ENCODE measurements at regions not wholly inside any gene's neighbourhood (a gene's known extent, or its start where the extent isn't known, plus 50 kb on each side); places are given as distances from the start of the nearest gene placed in this dataset.
"Not testable (repeated sequence)": the region's sequence is repeated elsewhere in the genome, so short reads cannot be mapped to it uniquely, and the experiment has no call there.

- Histone ChIP-seq H3K4me1 (ENCODE audit: control insufficient read depth, insufficient read depth, low read length, poor library complexity, severe bottlenecking) (no peaks in the 10 kb centered on the region), H3K27me3 (replicated peaks; ENCODE audit: control insufficient read depth, insufficient read depth, low read length, poor library complexity, severe bottlenecking) (no peaks in the 10 kb centered on the region), H3K27ac (ENCODE audit: insufficient read depth, low read length, poor library complexity, severe bottlenecking) (no peak overlapping the region), H3K9me3 (ENCODE audit: control insufficient read depth, low read length) (no peaks in the 10 kb centered on the region), H3K36me3 (ENCODE audit: control insufficient read depth, insufficient read depth, low read length) (no peaks in the 10 kb centered on the region), H3K4me3 (ENCODE audit: insufficient read depth, low read depth, low read length, poor library complexity, severe bottlenecking) (no peak overlapping the region)
- no peak for DNase-seq
These were observed 114.1 kb downstream of the FAR1 start for GRCh38 chr11:13782390-13783075.

DNA sequence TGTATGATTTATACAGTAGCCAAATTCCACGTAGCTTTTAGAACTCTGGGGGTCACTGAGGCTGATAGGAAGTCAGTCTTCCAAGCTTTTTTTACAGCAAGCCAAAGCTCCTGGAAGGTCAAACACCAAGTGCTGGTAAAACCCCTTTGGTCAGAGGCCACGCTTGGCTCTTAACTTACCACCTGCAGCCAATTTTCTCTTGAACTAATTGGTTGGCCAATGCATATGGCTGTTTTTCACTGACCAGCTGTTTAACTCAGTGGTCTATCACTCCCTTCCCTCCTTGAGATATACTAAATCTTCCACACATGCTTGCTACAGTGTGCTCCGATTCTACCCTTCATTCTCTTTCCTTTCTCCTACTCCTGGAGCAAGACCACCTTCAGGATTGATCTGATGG lies 116.0 kb downstream of the FAR1 start:
- Histone ChIP-seq H3K36me3 (ENCODE audit: control insufficient read depth, insufficient read depth, low read length) (no peaks in the 10 kb centered on the region), H3K9me3 (ENCODE audit: control insufficient read depth, low read length) (no peaks in the 10 kb centered on the region), H3K4me3 (ENCODE audit: insufficient read depth, low read depth, low read length, poor library complexity, severe bottlenecking) (no peak overlapping the region), H3K4me1 (ENCODE audit: control insufficient read depth, insufficient read depth, low read length, poor library complexity, severe bottlenecking) (no peaks in the 10 kb centered on the region), H3K27me3 (replicated peaks; ENCODE audit: control insufficient read depth, insufficient read depth, low read length, poor library complexity, severe bottlenecking) (no peaks in the 10 kb centered on the region), H3K27ac (ENCODE audit: insufficient read depth, low read length, poor library complexity, severe bottlenecking) (no peak overlapping the region)
- DNase-seq, result no peak

- no peak overlapping the region for H3K4me3 ChIP-seq (ENCODE audit: insufficient read depth, low read depth, low read length, poor library complexity, severe bottlenecking)
- H3K9me3 ChIP-seq (ENCODE audit: control insufficient read depth, low read length), result no peaks in the 10 kb centered on the region
- H3K27ac ChIP-seq (ENCODE audit: insufficient read depth, low read length, poor library complexity, severe bottlenecking), result no peak overlapping the region
- H3K27me3 ChIP-seq (replicated peaks; ENCODE audit: control insufficient read depth, insufficient read depth, low read length, poor library complexity, severe bottlenecking), result no peaks in the 10 kb centered on the region
- no peaks in the 10 kb centered on the region for H3K4me1 ChIP-seq (ENCODE audit: control insufficient read depth, insufficient read depth, low read length, poor library complexity, severe bottlenecking)
- DNase-seq, result no peak
- H3K36me3 ChIP-seq (ENCODE audit: control insufficient read depth, insufficient read depth, low read length), result no peaks in the 10 kb centered on the region
These were observed 116.4 kb downstream of the FAR1 start for GRCh38 chr11:13784855-13785254.

DNA sequence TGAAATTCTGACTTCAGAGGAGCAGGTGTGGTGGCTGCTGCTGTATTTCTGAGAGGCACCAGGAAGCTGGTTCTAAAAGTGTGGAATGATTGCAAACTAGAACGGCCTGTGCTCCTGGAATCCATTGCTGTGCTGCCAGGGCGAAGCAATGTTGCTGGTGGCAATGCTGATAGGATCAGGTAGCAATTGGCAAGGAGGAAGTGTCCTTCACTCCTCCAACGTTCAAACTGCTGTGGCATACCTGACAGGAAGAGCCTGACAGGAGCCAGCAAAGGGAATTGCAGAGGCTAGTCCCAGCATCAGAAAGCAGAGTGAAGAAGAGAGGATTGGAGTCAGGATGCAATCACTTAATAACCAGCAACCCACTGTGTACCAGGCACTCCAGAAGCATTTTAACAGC lies 118.2 kb downstream of the FAR1 start:
- Histone ChIP-seq H3K4me3 (ENCODE audit: insufficient read depth, low read depth, low read length, poor library complexity, severe bottlenecking) (no peak overlapping the region), H3K4me1 (ENCODE audit: control insufficient read depth, insufficient read depth, low read length, poor library complexity, severe bottlenecking) (no peaks in the 10 kb centered on the region), H3K27ac (ENCODE audit: insufficient read depth, low read length, poor library complexity, severe bottlenecking) (no peak overlapping the region), H3K36me3 (ENCODE audit: control insufficient read depth, insufficient read depth, low read length) (no peaks in the 10 kb centered on the region), H3K9me3 (ENCODE audit: control insufficient read depth, low read length) (no peaks in the 10 kb centered on the region), H3K27me3 (replicated peaks; ENCODE audit: control insufficient read depth, insufficient read depth, low read length, poor library complexity, severe bottlenecking) (no peaks in the 10 kb centered on the region)
- no peak for DNase-seq

GRCh38 chr11:13797616-13798015 lies 129.1 kb downstream of the FAR1 start:
- H3K36me3 ChIP-seq (ENCODE audit: control insufficient read depth, insufficient read depth, low read length); H3K27ac ChIP-seq (ENCODE audit: insufficient read depth, low read length, poor library complexity, severe bottlenecking); H3K9me3 ChIP-seq (ENCODE audit: control insufficient read depth, low read length); H3K27me3 ChIP-seq (replicated peaks; ENCODE audit: control insufficient read depth, insufficient read depth, low read length, poor library complexity, severe bottlenecking); DNase-seq; H3K4me1 ChIP-seq (ENCODE audit: control insufficient read depth, insufficient read depth, low read length, poor library complexity, severe bottlenecking); H3K4me3 ChIP-seq (ENCODE audit: insufficient read depth, low read depth, low read length, poor library complexity, severe bottlenecking): not testable (repeated sequence)

DNA sequence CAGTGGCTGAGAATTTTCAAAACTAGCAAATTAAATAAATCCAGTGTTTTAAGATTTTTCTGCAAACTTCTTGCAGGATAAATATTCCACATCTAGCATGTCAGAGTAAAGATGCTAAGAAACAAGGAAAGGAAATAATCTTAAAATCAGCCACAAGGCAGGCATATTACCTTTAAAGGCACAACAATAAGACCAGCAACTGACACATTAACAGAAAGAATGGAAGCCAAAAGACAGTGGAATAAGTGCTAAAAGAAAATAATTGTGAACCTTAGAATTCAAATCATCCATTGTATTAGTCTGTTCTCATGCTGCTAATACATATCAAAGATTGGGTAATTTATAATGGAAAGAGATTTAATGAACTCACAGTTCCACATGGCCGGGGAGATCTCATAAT lies 132.4 kb downstream of the FAR1 start:
- H3K27ac ChIP-seq (ENCODE audit: insufficient read depth, low read length, poor library complexity, severe bottlenecking), result no peak overlapping the region
- no peaks in the 10 kb centered on the region for H3K4me1 ChIP-seq (ENCODE audit: control insufficient read depth, insufficient read depth, low read length, poor library complexity, severe bottlenecking)
- H3K36me3 ChIP-seq (ENCODE audit: control insufficient read depth, insufficient read depth, low read length), result no peaks in the 10 kb centered on the region
- no peaks in the 10 kb centered on the region for H3K9me3 ChIP-seq (ENCODE audit: control insufficient read depth, low read length)
- H3K4me3 ChIP-seq (ENCODE audit: insufficient read depth, low read depth, low read length, poor library complexity, severe bottlenecking), result no peak overlapping the region
- H3K27me3 ChIP-seq (replicated peaks; ENCODE audit: control insufficient read depth, insufficient read depth, low read length, poor library complexity, severe bottlenecking), result peaks cover 3% of the 10 kb centered on the region
- DNase-seq, result no peak

DNA sequence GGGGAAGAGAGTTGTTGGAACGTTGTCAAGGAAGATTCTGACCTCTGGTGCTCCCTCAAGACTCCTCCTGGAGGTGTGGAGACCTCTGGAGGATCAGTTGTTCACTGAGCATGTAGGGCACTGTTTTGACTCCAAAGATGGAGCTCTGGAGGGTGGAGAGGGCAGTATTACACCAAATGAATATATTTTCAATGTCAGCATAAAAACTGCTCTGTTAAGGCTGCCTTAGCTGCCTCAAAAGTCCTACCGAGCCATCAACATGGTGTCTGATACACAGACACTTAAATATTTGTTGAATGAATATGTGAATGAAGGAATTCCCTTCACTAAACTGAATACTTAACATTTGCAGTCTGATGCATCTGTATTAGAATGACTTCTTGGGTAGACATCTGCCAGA lies 144.2 kb upstream of the SPON1 start:
- DNase-seq, result no peak
- H3K9me3 ChIP-seq (ENCODE audit: control insufficient read depth, low read length), result no peaks in the 10 kb centered on the region
- no peak overlapping the region for H3K4me3 ChIP-seq (ENCODE audit: insufficient read depth, low read depth, low read length, poor library complexity, severe bottlenecking)
- H3K4me1 ChIP-seq (ENCODE audit: control insufficient read depth, insufficient read depth, low read length, poor library complexity, severe bottlenecking), result no peaks in the 10 kb centered on the region
- H3K27me3 ChIP-seq (replicated peaks; ENCODE audit: control insufficient read depth, insufficient read depth, low read length, poor library complexity, severe bottlenecking), result no peaks in the 10 kb centered on the region
- H3K36me3 ChIP-seq (ENCODE audit: control insufficient read depth, insufficient read depth, low read length), result no peaks in the 10 kb centered on the region
- H3K27ac ChIP-seq (ENCODE audit: insufficient read depth, low read length, poor library complexity, severe bottlenecking), result no peak overlapping the region

GRCh38 chr11:13826505-13827278 lies 135.8 kb upstream of the SPON1 start:
- H3K27ac ChIP-seq (ENCODE audit: insufficient read depth, low read length, poor library complexity, severe bottlenecking), result no peak overlapping the region
- H3K4me1 ChIP-seq (ENCODE audit: control insufficient read depth, insufficient read depth, low read length, poor library complexity, severe bottlenecking), result no peaks in the 10 kb centered on the region
- DNase-seq, result no peak
- H3K36me3 ChIP-seq (ENCODE audit: control insufficient read depth, insufficient read depth, low read length), result no peaks in the 10 kb centered on the region
- no peak overlapping the region for H3K4me3 ChIP-seq (ENCODE audit: insufficient read depth, low read depth, low read length, poor library complexity, severe bottlenecking)
- no peaks in the 10 kb centered on the region for H3K9me3 ChIP-seq (ENCODE audit: control insufficient read depth, low read length)
- no peaks in the 10 kb centered on the region for H3K27me3 ChIP-seq (replicated peaks; ENCODE audit: control insufficient read depth, insufficient read depth, low read length, poor library complexity, severe bottlenecking)

GRCh38 chr11:13831696-13832095 lies 130.8 kb upstream of the SPON1 start:
- H3K27me3 ChIP-seq (replicated peaks; ENCODE audit: control insufficient read depth, insufficient read depth, low read length, poor library complexity, severe bottlenecking), result no peaks in the 10 kb centered on the region
- H3K9me3 ChIP-seq (ENCODE audit: control insufficient read depth, low read length), result no peaks in the 10 kb centered on the region
- no peak for DNase-seq
- H3K4me1 ChIP-seq (ENCODE audit: control insufficient read depth, insufficient read depth, low read length, poor library complexity, severe bottlenecking), result no peaks in the 10 kb centered on the region
- no peak overlapping the region for H3K4me3 ChIP-seq (ENCODE audit: insufficient read depth, low read depth, low read length, poor library complexity, severe bottlenecking)
- no peak overlapping the region for H3K27ac ChIP-seq (ENCODE audit: insufficient read depth, low read length, poor library complexity, severe bottlenecking)
- H3K36me3 ChIP-seq (ENCODE audit: control insufficient read depth, insufficient read depth, low read length), result no peaks in the 10 kb centered on the region

GRCh38 chr11:13834463-13834862 lies 128.1 kb upstream of the SPON1 start:
- no peak for DNase-seq
- no peaks in the 10 kb centered on the region for H3K4me1 ChIP-seq (ENCODE audit: control insufficient read depth, insufficient read depth, low read length, poor library complexity, severe bottlenecking)
- H3K27me3 ChIP-seq (replicated peaks; ENCODE audit: control insufficient read depth, insufficient read depth, low read length, poor library complexity, severe bottlenecking), result no peaks in the 10 kb centered on the region
- no peaks in the 10 kb centered on the region for H3K36me3 ChIP-seq (ENCODE audit: control insufficient read depth, insufficient read depth, low read length)
- H3K4me3 ChIP-seq (ENCODE audit: insufficient read depth, low read depth, low read length, poor library complexity, severe bottlenecking), result no peak overlapping the region
- H3K27ac ChIP-seq (ENCODE audit: insufficient read depth, low read length, poor library complexity, severe bottlenecking), result no peak overlapping the region
- H3K9me3 ChIP-seq (ENCODE audit: control insufficient read depth, low read length), result no peaks in the 10 kb centered on the region

Data from effector memory CD4-positive, alpha-beta T cell (primary cell).